SKM-1 (cell line): ENCODE measurements at regions not wholly inside any gene's neighbourhood (a gene's known extent, or its start where the extent isn't known, plus 50 kb on each side); places are given as distances from the start of the nearest gene placed in this dataset.

Experiments used
- DNase-seq: peaks from one replicate; lab custom pipeline; 2025; ENCODE audit not compliant: unreplicated experiment; lab: John Stamatoyannopoulos, UW

- DNase-seq: no peak
These were observed 208.6 kb upstream of the TMTC1 start for GRCh38 chr12:29992366-29992765.

DNA sequence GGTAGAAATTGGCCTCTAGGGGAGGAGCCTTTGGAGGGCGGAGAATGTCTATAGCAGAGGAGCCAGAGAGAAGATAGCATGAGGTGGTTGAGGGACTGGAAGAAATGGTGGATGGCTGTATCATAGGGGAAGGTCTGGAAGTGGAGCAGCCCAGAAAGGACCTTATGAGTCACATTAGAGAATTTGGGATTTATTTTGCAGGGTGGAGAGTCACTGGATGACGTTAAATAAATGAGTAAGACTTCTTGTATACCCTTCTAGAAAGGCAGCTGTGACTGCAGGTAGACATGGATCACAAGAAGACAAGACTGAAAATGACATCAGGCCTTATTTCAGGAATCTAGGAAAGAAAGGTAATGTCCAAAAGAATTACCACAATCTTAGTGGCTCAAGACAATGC is 208.2 kb upstream of the TMTC1 start:
- DNase-seq: no peak

DNA sequence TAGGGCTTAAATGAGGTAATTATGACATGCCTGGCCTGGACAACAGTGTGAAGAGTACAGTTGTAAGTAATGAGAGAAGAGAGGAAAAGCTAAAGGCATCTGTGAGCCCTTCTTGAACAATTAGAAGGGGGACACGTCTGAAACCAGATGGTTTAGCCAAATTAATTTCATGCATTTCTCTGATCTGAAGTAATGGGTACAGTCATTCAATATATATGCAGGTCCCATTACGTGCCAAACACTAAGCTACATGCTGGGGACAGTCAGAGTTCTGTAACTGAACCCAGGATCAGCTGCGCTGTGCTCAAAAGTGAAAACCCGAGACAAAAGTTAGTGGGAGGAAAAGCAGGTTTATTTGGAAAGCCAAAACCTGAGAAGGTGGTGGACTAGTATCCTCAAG is 207.2 kb upstream of the TMTC1 start:
- DNase-seq: no peak

DNA sequence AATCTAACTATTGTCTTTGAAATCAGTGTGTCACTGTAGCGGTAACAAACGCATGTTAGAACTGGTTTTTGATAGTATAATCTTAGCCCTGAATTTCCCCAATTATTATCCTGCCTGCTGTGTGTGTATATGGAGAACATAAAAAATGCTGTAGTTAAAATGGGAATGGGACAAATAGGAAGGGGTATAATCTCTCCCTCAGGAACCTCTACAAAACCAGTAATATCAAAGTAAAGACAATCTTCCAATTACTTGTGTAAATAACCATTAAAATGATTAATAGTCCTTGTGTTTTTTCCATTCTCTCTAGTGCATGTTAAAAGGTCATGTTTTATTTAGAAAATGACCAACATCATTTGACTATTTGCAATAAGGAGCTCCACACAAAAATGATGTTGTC is 200.1 kb upstream of the TMTC1 start:
- DNase-seq: no peak

DNA sequence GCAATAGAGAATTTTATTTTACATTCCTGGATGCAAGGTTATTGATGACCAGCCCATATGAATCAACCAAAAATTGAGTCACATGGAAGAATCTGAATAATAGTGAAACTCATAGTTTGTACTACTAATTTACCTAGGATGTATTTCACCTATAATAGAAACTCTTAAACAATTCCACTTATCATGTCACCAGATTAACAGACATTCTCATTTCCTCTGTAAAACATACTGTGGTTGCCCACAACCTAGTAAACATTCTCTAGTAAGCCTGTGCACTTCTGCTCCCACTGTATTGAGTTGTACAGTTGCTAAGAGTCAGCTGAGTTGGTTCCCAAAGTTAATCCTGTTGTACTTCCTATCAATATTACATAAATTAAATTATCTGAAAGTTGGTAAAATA is 196.6 kb upstream of the TMTC1 start:
- DNase-seq: no peak

- no peak for DNase-seq
These were observed 187.7 kb upstream of the TMTC1 start for GRCh38 chr12:29971446-29971845.

- DNase-seq: no peak
These were observed 186.8 kb upstream of the TMTC1 start for GRCh38 chr12:29970501-29970900.

GRCh38 chr12:29962276-29963035 is 178.7 kb upstream of the TMTC1 start:
- DNase-seq: no peak

DNA sequence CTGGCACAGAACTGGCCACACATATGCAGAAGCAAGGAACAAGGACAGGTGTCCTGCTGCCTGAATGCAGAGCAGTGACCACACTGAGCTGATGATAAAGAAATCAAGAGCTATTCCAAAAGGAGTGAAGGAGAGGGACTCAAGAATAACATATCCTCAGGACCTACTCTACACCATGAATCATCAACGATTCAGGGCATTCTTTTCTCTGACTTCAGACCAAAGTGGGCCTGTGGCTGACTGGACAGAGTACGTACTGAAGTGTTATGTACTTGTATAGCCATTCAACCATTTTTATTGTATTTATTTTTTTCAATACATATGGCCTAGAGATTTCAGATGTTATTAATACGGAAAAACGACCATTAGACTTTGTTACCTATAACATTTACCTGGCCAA is 177.5 kb upstream of the TMTC1 start:
- no peak for DNase-seq

GRCh38 chr12:29960122-29960521 is 176.4 kb upstream of the TMTC1 start:
- DNase-seq: no peak

DNA sequence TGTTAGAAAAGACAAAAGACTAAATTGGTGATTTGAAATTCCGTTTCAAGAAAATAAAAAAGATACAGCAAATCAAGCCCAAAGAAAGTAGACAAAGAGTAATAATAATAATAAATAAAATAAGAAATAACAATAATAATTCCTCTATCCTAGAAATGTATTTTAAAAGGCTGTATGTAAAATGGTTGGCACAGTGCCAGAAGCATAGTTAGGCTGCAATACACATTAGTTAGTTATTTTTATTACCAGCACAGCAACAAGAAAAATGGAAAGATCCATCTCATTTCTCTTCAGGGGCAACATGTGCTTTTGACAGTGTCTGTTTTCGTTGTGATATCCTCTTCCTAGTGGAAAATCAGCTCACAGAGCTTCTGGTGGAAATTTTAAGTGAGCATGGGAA is 174.1 kb upstream of the TMTC1 start:
- DNase-seq: no peak

DNA sequence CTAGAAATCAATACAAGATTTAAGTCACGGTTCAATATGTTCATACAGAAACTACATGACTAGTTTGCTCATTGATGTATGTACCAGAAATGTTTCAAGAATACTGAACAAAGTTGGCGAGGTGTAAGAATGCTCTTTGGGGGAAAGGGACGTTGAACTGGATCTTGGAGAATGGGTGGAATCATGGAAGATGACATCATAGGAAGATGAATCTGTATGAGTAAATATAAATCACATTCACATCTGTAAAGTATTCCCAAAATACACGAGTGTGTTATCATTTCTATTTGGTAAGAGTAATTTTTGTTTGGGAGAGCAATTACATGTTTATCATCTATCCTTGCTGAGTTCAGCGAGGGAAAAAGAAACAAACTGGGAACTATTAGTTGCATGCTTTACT is 162.2 kb upstream of the TMTC1 start:
- DNase-seq: no peak

DNA sequence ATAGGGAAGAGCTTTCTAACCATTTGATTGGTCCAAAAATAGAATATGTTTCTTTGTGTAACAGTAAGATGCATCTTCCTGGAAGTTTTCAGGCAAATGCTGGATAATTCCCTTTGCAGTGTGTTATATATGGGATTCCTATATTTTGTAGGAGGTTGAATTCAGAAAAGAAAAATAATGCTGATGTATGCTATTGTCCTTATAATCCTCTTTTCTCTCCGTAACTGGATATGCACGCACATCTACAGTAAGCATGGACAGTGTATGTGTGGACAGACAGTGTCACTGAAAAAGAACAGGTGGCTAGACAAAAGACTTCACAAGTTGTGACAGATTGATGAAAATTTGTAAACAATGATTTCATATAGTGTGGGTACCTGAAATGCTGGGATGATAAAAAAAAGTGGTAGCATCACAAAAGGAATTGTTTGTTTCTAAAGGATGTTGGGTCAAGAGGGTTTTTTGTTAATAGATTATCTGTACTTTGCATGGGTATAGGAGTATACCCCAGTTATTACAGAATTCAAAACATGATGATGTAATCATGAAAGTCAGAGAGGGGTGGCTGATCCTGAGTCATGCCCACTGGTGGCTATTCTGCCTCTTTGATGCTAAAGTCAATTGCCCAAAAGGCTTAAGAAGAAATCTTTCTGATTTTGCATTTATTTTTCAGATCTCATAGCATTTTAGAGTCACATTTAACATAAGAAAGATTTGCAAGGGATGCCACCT is 160.7 kb upstream of the TMTC1 start:
- no peak for DNase-seq

DNA sequence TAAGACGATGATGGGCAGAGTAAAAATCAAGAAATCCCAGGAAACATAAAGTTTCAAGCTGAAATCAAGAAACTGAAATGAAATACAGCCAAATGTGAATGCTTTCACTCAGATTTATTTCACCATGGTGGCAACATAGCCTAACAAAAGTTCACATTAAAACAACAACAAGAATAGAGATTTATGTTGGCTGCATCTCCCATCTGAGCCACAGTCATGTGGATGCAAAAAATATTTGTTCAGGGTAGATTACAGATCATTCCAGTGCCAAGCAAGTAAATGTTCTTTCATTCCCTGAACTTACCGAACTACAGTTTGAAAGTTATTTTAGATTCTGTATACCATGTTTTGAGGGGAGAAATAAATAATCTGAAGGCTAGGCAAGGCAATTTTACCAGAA is 159.9 kb upstream of the TMTC1 start:
- DNase-seq: no peak

DNA sequence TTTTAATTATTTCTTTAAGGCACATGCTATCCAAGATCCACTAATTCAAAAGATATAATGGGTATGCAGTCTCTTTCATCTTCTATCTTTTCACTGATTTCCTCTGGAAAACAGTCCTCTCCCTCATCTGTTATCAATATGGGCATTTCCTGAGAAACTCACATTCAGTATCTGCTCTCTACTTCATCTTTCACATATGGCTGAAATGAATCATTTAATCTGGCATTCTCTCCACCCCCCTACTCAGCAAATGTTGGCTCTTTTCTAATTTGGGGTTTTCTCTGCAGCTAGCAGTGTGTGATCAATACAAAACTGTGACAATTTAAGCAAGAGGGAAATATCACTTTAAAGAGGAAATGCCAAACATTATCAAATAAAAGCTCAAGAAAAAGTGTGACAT is 157.1 kb upstream of the TMTC1 start:
- DNase-seq: no peak

DNA sequence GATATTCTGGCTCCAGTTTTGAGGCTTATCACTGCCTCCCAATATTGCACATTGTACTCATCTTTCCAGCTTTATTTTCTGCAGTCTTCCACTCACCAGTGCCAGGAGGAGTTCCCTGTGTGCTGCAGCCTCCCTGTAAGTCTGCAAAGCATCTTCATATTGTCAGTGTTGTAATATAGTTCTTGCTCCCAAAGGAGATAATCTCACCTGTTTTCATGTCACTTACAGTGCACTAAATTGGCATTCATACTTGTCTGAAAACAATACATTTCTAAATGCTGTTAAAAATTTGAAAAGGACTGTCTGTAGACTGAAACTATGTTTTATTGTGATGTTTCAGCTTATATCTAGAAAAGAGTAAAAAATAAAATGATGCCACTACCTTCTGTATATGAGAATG is 146.8 kb upstream of the TMTC1 start:
- no peak for DNase-seq

GRCh38 chr12:29929295-29929694 is 145.6 kb upstream of the TMTC1 start:
- DNase-seq: no peak

- DNase-seq: no peak
These were observed 137.6 kb upstream of the TMTC1 start for GRCh38 chr12:29921307-29921706.

- no peak for DNase-seq
These were observed 124.4 kb upstream of the TMTC1 start for GRCh38 chr12:29908157-29908556.

- DNase-seq: no peak
These were observed 123.7 kb upstream of the TMTC1 start for GRCh38 chr12:29907461-29907860.

DNA sequence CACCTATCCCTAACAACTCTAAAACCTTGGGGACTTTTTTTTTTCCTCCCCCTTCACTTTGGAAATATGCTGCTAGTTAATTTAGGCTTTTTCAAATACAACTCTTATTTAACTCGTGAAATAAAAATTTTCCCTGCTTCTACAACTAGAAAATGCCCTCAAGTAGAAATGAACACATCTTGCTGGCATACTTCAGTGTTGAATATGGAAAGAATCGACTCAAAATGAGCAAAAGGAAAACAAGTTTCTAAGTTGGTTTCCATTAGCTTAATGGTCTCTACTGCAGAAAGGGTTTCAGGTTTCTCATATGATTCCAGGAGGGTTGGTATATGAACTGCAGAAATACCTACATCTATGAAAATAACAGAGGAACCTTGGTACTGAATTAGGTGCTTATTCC is 118.3 kb upstream of the TMTC1 start:
- DNase-seq: no peak

DNA sequence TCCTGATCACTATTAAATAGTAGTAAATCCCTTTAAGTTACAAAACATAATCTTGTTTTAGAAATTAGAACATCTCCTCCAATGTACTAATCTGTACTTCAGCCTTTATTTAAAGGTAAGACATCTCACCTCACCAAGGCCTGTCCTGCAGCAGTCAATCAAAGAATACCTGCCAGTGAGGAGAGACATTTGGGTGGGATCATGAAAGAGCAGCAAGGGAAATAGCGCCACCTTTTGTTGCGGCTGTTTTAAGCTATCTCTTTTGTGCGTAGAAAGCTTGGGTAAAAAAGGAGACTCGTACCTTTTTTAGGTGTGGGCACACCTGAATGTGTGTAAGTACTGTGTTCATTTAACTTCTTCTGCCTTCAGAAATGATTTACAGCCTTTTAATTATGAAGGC is 117.8 kb upstream of the TMTC1 start:
- no peak for DNase-seq
